ES-I3 (cell line): ENCODE measurements at regions not wholly inside any gene's neighbourhood (a gene's known extent, or its start where the extent isn't known, plus 50 kb on each side); places are given as distances from the start of the nearest gene placed in this dataset.

ENCODE experiments used
- H3K36me3 ChIP-seq: 2 replicates; pipeline ENCODE4 v1.6.1; 2013; ENCODE audit warnings: mild to moderate bottlenecking, low read length, control low read depth, moderate library complexity; ENCODE audit not compliant: insufficient read depth
- H3K4me1 ChIP-seq: 2 replicates; pipeline ENCODE4 v1.6.1; 2013; ENCODE audit warnings: mild to moderate bottlenecking, control low read depth, low read length; ENCODE audit not compliant: insufficient read depth
- H3K9ac ChIP-seq: 2 replicates; pipeline ENCODE4 v1.6.1; 2013; ENCODE audit warnings: low read depth, mild to moderate bottlenecking, low read length, moderate library complexity
- H3K9me3 ChIP-seq: 2 replicates; pipeline ENCODE4 v1.6.1; 2013; ENCODE audit warnings: mild to moderate bottlenecking, low read length, moderate library complexity; ENCODE audit not compliant: control insufficient read depth, insufficient read depth

DNA sequence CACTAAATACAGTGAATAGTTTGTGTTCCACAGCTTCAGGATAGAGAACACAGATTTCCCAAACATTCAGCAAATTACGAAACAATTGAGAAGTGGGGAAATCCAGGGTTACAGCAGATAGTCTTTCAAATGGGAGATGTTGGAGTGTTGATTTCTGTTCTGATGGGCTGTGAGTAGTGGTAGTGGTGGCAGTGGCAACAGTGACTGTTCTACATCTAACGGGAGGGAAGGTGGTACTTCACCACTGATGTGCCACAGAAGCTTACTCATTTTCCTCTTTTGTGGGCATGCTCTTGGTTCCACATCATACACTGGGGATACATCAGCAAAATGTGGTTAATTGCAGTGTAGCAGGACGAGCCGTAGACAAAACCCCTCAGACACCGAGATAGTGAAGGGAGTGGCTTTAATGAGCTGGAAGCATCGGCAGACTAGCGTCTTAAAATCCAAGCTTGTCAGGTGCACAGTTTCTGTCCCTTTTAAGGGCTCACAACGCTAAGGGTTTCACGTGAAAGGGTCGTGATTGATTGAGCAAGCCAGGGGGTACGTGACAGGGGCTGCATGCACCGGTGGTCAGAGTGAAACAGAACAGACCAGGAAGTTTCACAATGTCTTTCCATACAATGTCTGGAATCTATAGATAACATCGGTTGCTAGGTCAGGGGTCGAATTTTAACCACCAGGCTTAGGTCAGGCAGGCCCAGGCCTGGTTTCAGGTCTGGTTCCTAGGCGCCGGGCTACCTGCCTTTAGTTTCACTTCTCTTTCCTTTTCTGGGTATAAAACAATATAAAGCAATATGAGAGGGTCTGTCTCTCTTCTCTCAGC, 330.6 kb upstream of the FBXO33 start:
- H3K4me1 ChIP-seq = no peaks in the 10 kb centered on the region
- no peaks in the 10 kb centered on the region for H3K9me3 ChIP-seq
- no peak overlapping the region for H3K9ac ChIP-seq
- no peaks in the 10 kb centered on the region for H3K36me3 ChIP-seq

DNA sequence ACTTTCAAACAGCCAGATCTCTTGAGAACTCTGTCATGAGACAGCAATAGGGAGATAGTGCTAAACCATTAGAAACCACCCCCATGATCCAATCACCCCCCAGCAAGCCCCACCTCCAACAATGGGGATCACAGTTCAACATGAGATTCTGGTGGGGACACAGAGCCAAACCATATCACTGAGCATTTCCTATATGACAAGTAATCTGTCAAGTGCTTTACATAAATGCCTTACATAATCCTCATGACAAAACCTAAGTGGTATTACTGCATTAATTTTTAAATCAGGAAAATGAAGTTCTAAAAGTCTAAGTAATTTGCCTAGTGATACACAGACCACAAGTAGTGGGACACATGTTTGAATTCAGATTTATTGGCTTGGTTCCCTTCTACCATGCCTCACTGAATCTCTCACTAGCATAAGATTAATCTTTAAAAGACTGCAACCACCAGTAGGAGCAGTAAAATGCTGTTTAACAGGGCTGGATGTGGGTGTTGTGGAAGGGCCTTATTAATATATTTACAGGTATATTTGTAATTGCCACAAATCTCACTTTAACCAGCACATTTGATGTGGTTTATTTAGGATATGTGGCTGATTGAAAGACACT, 323.1 kb upstream of the FBXO33 start:
- Histone ChIP-seq H3K9me3 (no peaks in the 10 kb centered on the region), H3K9ac (no peak overlapping the region), H3K4me1 (no peaks in the 10 kb centered on the region), H3K36me3 (no peaks in the 10 kb centered on the region)

GRCh38 chr14:39740454-39740853, 308.2 kb upstream of the FBXO33 start:
- no peaks in the 10 kb centered on the region for H3K4me1 ChIP-seq
- no peak overlapping the region for H3K9ac ChIP-seq

GRCh38 chr14:39739796-39740195, 307.6 kb upstream of the FBXO33 start:
- H3K9me3 ChIP-seq = no peaks in the 10 kb centered on the region
- H3K36me3 ChIP-seq = no peaks in the 10 kb centered on the region
- no peak overlapping the region for H3K9ac ChIP-seq
- H3K4me1 ChIP-seq = no peaks in the 10 kb centered on the region

More at GRCh38 chr14:39740454-39740853, 308.2 kb upstream of the FBXO33 start:
- Histone ChIP-seq H3K36me3 (no peaks in the 10 kb centered on the region), H3K9me3 (no peaks in the 10 kb centered on the region)

DNA sequence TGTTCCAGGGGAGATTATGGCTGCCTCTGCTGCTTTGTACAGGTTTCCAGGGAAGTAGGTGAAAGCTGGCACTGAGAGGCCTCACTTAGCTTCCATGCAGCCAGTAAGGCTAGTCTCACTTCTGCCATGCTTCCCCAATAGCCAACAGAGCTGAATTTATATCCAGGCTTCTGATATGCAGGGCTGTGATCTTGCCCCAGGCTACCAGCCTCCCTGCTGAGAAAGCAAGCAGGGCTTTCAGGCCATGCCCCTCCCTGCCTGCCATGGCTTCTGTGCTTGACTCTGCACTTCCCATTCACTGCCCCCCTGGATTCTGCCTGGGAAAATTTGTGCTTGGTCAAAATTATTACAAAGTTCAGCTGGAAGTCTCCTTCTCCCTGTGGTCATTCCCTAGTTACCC, 302.1 kb upstream of the FBXO33 start:
- H3K9ac ChIP-seq = no peak overlapping the region
- peaks cover 4% of the 10 kb centered on the region; the same call in 1 of the 2 replicates for H3K9me3 ChIP-seq
- no peaks in the 10 kb centered on the region for H3K36me3 ChIP-seq
- no peaks in the 10 kb centered on the region for H3K4me1 ChIP-seq

DNA sequence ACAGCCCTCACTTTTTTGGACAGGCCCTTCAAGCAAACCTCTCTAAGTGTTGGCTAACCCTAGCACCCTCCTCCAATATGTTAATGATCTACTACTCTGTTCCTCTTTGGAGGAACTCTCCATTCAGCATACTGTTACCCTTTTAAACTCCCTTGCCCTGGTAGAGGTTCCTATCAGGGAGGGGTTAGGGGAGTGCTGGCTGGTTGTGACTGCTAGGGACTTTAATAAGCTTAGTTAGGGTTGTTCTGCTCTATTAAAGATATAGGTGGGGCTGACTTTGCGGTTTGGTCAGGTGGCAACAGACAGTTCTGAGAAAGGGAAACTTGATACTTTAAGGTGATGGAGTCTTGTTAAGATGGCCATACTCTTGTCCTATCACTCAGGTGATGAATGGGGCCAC, 301.5 kb upstream of the FBXO33 start:
- Histone ChIP-seq H3K36me3 (no peaks in the 10 kb centered on the region), H3K9me3 (peaks cover 4% of the 10 kb centered on the region; the same call in 1 of the 2 replicates), H3K9ac (no peak overlapping the region), H3K4me1 (no peaks in the 10 kb centered on the region)

- Histone ChIP-seq H3K36me3 (no peaks in the 10 kb centered on the region), H3K9me3 (peaks cover 4% of the 10 kb centered on the region; the same call in 1 of the 2 replicates), H3K9ac (no peak overlapping the region), H3K4me1 (no peaks in the 10 kb centered on the region)
Measured at GRCh38 chr14:39731912-39732311, 299.7 kb upstream of the FBXO33 start.

GRCh38 chr14:39726563-39726962, 294.3 kb upstream of the FBXO33 start:
- H3K4me1 ChIP-seq = no peaks in the 10 kb centered on the region
- H3K9me3 ChIP-seq = peaks cover under 1% of the 10 kb centered on the region; the same call in 1 of the 2 replicates
- H3K9ac ChIP-seq = no peak overlapping the region
- H3K36me3 ChIP-seq = no peaks in the 10 kb centered on the region

GRCh38 chr14:39722547-39723273, 290.5 kb upstream of the FBXO33 start:
- Histone ChIP-seq H3K9ac (no peak overlapping the region), H3K36me3 (no peaks in the 10 kb centered on the region), H3K9me3 (no peaks in the 10 kb centered on the region), H3K4me1 (no peaks in the 10 kb centered on the region)

- H3K9ac ChIP-seq = no peak overlapping the region
- peaks cover 3% of the 10 kb centered on the region; the same call in 1 of the 2 replicates for H3K4me1 ChIP-seq
- H3K36me3 ChIP-seq = no peaks in the 10 kb centered on the region
- H3K9me3 ChIP-seq = no peaks in the 10 kb centered on the region
Measured at GRCh38 chr14:39716987-39717570, 284.8 kb upstream of the FBXO33 start.

DNA sequence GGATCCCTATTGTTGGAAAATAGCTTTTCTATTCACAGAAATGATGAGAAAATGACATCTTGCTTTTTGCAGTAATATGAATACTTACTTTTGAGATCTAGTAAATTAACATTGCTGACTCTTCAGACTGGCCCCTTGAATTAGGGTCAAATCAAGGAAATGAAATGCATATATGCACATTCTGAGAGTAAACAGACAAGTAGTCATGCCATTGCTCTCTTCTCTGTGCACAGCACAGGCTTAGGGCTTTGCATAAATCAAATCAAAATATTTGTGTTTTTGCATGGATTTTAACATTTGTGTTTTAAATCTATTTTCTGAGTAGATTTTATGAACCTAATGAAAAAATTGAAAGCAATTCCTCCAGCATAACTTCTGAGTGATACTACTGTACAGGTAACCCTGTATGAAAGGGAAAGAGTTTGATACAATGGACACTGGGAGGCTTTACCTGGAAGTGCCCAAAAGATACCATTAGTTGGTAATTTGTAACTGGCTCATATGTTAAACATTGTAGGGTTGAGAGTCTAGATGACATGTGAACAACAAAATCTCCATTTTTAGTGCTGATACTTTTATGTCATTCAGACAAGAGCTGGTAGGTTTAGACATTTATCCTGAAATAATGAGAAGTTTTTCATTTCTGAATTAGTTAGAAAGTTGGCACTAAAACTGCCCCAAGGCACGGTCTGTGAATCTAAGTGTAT, 280.2 kb upstream of the FBXO33 start:
- no peaks in the 10 kb centered on the region for H3K9me3 ChIP-seq

DNA sequence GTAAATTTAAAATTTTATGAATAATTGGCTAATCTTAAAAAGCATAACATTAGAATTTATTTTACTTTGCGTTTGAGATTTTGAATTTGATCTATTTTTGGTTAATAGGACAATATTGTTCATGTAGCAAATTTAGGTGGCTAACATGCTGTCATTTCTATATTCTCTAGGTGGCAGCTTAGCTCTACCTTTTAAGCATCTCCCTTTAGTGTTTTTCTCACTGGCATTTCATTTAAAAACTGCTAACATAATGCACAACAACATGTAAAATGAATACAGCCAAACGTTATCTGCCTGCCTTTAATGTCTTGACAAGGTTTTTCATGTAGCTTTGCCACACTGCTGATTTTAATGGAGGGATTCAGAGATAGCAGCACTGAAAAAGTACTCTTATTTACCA, 272.4 kb upstream of the FBXO33 start:
- H3K9me3 ChIP-seq = no peaks in the 10 kb centered on the region

More for the DNA sequence above, 280.2 kb upstream of the FBXO33 start:
- no peaks in the 10 kb centered on the region for H3K36me3 ChIP-seq
- no peak overlapping the region for H3K9ac ChIP-seq
- peaks cover 3% of the 10 kb centered on the region; the same call in 1 of the 2 replicates for H3K4me1 ChIP-seq

GRCh38 chr14:39694341-39694740, 262.1 kb upstream of the FBXO33 start:
- Histone ChIP-seq H3K9ac (no peak overlapping the region), H3K9me3 (no peaks in the 10 kb centered on the region)

More for the DNA sequence above, 272.4 kb upstream of the FBXO33 start:
- H3K9ac ChIP-seq = no peak overlapping the region
- no peaks in the 10 kb centered on the region for H3K36me3 ChIP-seq
- no peaks in the 10 kb centered on the region for H3K4me1 ChIP-seq

More at GRCh38 chr14:39694341-39694740, 262.1 kb upstream of the FBXO33 start:
- Histone ChIP-seq H3K4me1 (no peaks in the 10 kb centered on the region), H3K36me3 (no peaks in the 10 kb centered on the region)
